Endothelial cell of umbilical vein (primary cell): ENCODE measurements at regions not wholly inside any gene's neighbourhood (a gene's known extent, or its start where the extent isn't known, plus 50 kb on each side); places are given as distances from the start of the nearest gene placed in this dataset.

Source experiments
- BruUV-seq: library from RNA; stranded (reverse); fragments of 400-500 nt; replicated peaks from 2 replicates; lab custom pipeline; 2021; lab: Mats Ljungman, UMichigan
- CTCF ChIA-PET: fragments of 300-600, 350-600 bp; sonication (Branson Sonifier 250); formaldehyde crosslinking; loops from one replicate; lab custom pipeline; 2021; ENCODE audit warnings: antibody characterized with exemption, inconsistent platforms; lab: Charles Lee
- POLR2A ChIA-PET: fragments of 300-600, 350-600 bp; sonication (Branson Sonifier 250); formaldehyde crosslinking; loops from one replicate; lab custom pipeline; 2021; ENCODE audit warnings: antibody characterized with exemption, inconsistent platforms; lab: Charles Lee
- DNase-seq: peaks from one replicate; pipeline ENCODE4 v3.0.0-alpha.2; 2011; ENCODE audit warnings: low read depth, low spot score
- FAIRE-seq: peaks from 2 replicates; lab custom pipeline; 2011; peaks lifted over from hg19 to GRCh38; lab: Jason Lieb, UNC
- H2AFZ ChIP-seq: 2 replicates; pipeline ENCODE4 v1.6.0; 2012; ENCODE audit warnings: low read depth, low read length, control low read depth, inconsistent platforms
- H3K27ac ChIP-seq: 2 replicates; pipeline ENCODE4 v1.5.1; 2011; ENCODE audit warnings: low read depth, mild to moderate bottlenecking, control low read depth, low read length, moderate library complexity; ENCODE audit not compliant: insufficient read depth
- H3K27me3 ChIP-seq, 2 experiments: 2 replicates each; pipeline versions ENCODE4 v1.6.0 to v1.6.1; 2011; ENCODE audit warnings: low read length in 2 of 2, mixed read lengths in 1 of 2; ENCODE audit not compliant: control insufficient read depth in 2 of 2, insufficient read depth in 2 of 2
- H3K36me3 ChIP-seq, 2 experiments: 2 replicates in 1 of 2; 3 replicates in 1 of 2; pipeline ENCODE4 v1.5.1; 2011; ENCODE audit warnings: low read length in 2 of 2, mild to moderate bottlenecking in 1 of 2, moderate library complexity in 1 of 2; ENCODE audit not compliant: control insufficient read depth in 2 of 2, insufficient read depth in 2 of 2; ENCODE audit errors: extremely low read depth in 1 of 2
- H3K4me1 ChIP-seq: 3 replicates; pipeline ENCODE4 v1.5.1; 2011; ENCODE audit warnings: mild to moderate bottlenecking, low read length; ENCODE audit not compliant: control insufficient read depth, insufficient read depth; ENCODE audit errors: extremely low read depth
- H3K4me2 ChIP-seq: 2 replicates; pipeline ENCODE4 v1.6.1; 2011; ENCODE audit warnings: low read length, control low read depth, mixed read lengths; ENCODE audit not compliant: insufficient read depth
- H3K4me3 ChIP-seq, 3 experiments: fragments of 200-600 bp in 1 of 3; sonication (generic), shearing (Covaris generic) in 1 of 3; replicated peaks in 1 of 3; 2 replicates each; pipeline ENCODE4 v1.5.1; 2011 to 2016; ENCODE audit warnings: control low read depth in 3 of 3, low read length in 3 of 3, mild to moderate bottlenecking in 2 of 3, inconsistent platforms in 1 of 3, low read depth in 1 of 3, moderate library complexity in 1 of 3; ENCODE audit not compliant: insufficient read depth in 1 of 3
- H3K79me2 ChIP-seq: 2 replicates; pipeline ENCODE4 v1.6.0; 2012; ENCODE audit warnings: low read length, inconsistent platforms; ENCODE audit not compliant: control insufficient read depth, insufficient read depth
- H3K9ac ChIP-seq: replicated peaks from 2 replicates; pipeline ENCODE3; 2011; ENCODE audit warnings: low read length, control low read depth; ENCODE audit not compliant: insufficient read depth; ENCODE audit errors: extremely low read depth
- H3K9me1 ChIP-seq: replicated peaks from 3 replicates; pipeline ENCODE4 v1.6.0; 2011; ENCODE audit warnings: mild to moderate bottlenecking, low read length; ENCODE audit not compliant: control insufficient read depth, insufficient read depth; ENCODE audit errors: extremely low read depth
- H3K9me3 ChIP-seq: replicated peaks from 2 replicates; pipeline ENCODE4 v1.5.1; 2012; ENCODE audit warnings: low read length, inconsistent platforms; ENCODE audit not compliant: control insufficient read depth, insufficient read depth
- H4K20me1 ChIP-seq: replicated peaks from 2 replicates; pipeline ENCODE3; 2011; ENCODE audit warnings: mild to moderate bottlenecking, low read length; ENCODE audit not compliant: control insufficient read depth, insufficient read depth; ENCODE audit errors: extremely low read depth
- CTCF ChIP-seq, 2 donors: IDR thresholded peaks; 1 replicate in 1 of 2; 2 replicates in 1 of 2; pipeline ENCODE4 v1.5.1; 2011; ENCODE audit warnings: low read length in 2 of 2, mild to moderate bottlenecking in 2 of 2, moderate library complexity in 2 of 2, control low read depth in 1 of 2, inconsistent platforms in 1 of 2, low read depth in 1 of 2; ENCODE audit not compliant: insufficient read depth in 1 of 2; ENCODE audit errors: extremely low read depth in 1 of 2
- EZH2 ChIP-seq: IDR thresholded peaks from 2 replicates; pipeline ENCODE4 v1.6.1; 2012; ENCODE audit warnings: borderline replicate concordance, low read depth, mild to moderate bottlenecking, moderate library complexity, low read length, inconsistent platforms; ENCODE audit not compliant: severe bottlenecking
- FOS ChIP-seq: IDR thresholded peaks from 2 replicates; pipeline ENCODE4 v1.6.1; 2011; ENCODE audit warnings: mild to moderate bottlenecking, low read length, moderate library complexity, borderline replicate concordance; ENCODE audit not compliant: insufficient read depth
- GATA2 ChIP-seq: IDR thresholded peaks from 2 replicates; pipeline ENCODE4 v1.7.0; 2011; ENCODE audit warnings: low read depth, mild to moderate bottlenecking, moderate library complexity, mixed read lengths, low read length; ENCODE audit not compliant: insufficient read length, insufficient read depth
- JUN ChIP-seq: IDR thresholded peaks from 2 replicates; pipeline ENCODE4 v1.6.1; 2011; ENCODE audit warnings: borderline replicate concordance, low read depth; ENCODE audit not compliant: insufficient read length, insufficient read depth
- MAX ChIP-seq: IDR thresholded peaks from 2 replicates; pipeline ENCODE4 v1.6.1; 2011; ENCODE audit not compliant: insufficient read depth, insufficient read length
- MYC ChIP-seq: IDR thresholded peaks from one replicate; pipeline ENCODE4 v1.6.1; 2011; ENCODE audit warnings: mild to moderate bottlenecking, low read depth, low read length
- POLR2A ChIP-seq: IDR thresholded peaks from 2 replicates; pipeline ENCODE4 v1.6.1; 2012; ENCODE audit warnings: low read depth, mild to moderate bottlenecking, control low read depth, low read length
- POLR2AphosphoS5 ChIP-seq: IDR thresholded peaks from 2 replicates; pipeline ENCODE4 v1.6.1; 2012; ENCODE audit warnings: low read depth, mild to moderate bottlenecking, control low read depth, low read length, moderate library complexity; ENCODE audit not compliant: insufficient read depth
- dilution Hi-C: fragments of 300-500 bp; cut with MboI; formaldehyde crosslinking; loops from one replicate; pipeline ENCODE4 v1.15.0; 2019; ENCODE audit warnings: low sequenced_read_pairs; ENCODE audit not compliant: extremely low pct_ligation_motif_present
- intact Hi-C: fragments of 100-400 bp; cut with micrococcal nuclease; formaldehyde crosslinking; loops from one replicate; pipeline ENCODE4 v1.10.0; 2022

- Histone ChIP-seq H3K4me3 (no peak overlapping the region), H3K27me3 (no peaks in the 10 kb centered on the region), H3K36me3 (no peaks in the 10 kb centered on the region), H3K9me3 (no peaks in the 10 kb centered on the region), H3K27ac (no peak overlapping the region), H4K20me1 (no peaks in the 10 kb centered on the region), H3K9me1 (no peaks in the 10 kb centered on the region), H3K9ac (no peak overlapping the region), H3K79me2 (no peaks in the 10 kb centered on the region), H3K4me1 (no peaks in the 10 kb centered on the region), H3K4me2 (no peak overlapping the region), H2AFZ (no peak overlapping the region)
- FAIRE-seq, result no peak
- DNase-seq, result no peak
- BruUV-seq, result no TSS peak
- ChIA-PET POLR2A (no interaction called here), CTCF (no interaction called here)
- intact Hi-C loops (no loop called here), dilution Hi-C loops (no loop called here)
- no peak for TF ChIP-seq CTCF (IDR thresholded peaks at IDR 0.05; ENCODE audit: extremely low read depth in 1 of 2, insufficient read depth in 1 of 2, low read depth in 1 of 2, low read length in 2 of 2)
- no peak for TF ChIP-seq EZH2
- TF ChIP-seq JUN, result no peak
- no peak for TF ChIP-seq GATA2
- TF ChIP-seq MAX, result no peak
- TF ChIP-seq FOS, result no peak
- TF ChIP-seq POLR2A, result no peak
- no peak for TF ChIP-seq MYC
- TF ChIP-seq POLR2AphosphoS5, result no peak
Observed at GRCh38 chr7:116087291-116087690, 56.7 kb upstream of the TFEC start.
